BE2C (cell line): ENCODE measurements at regions not wholly inside any gene's neighbourhood (a gene's known extent, or its start where the extent isn't known, plus 50 kb on each side); places are given as distances from the start of the nearest gene placed in this dataset.

Experiments
- DNase-seq: peaks from one replicate; pipeline ENCODE4 v3.0.0-alpha.2; 2020
- H3K27me3 ChIP-seq: fragments of 250-450 bp; sonication (Bioruptor Pico); 2 replicates; pipeline ENCODE4 v1.5.1; 2020; ENCODE audit warnings: mild to moderate bottlenecking
- H3K36me3 ChIP-seq: fragments of 250-450 bp; sonication (Bioruptor Pico); 2 replicates; pipeline ENCODE4 v1.5.1; 2020; ENCODE audit warnings: mild to moderate bottlenecking
- H3K4me1 ChIP-seq: fragments of 250-450 bp; sonication (Bioruptor Pico); 2 replicates; pipeline ENCODE4 v1.5.1; 2020
- H3K4me3 ChIP-seq: 2 replicates; pipeline ENCODE4 v1.5.1; 2011; ENCODE audit warnings: low read depth, low read length
- H3K9me3 ChIP-seq: fragments of 250-450 bp; sonication (Bioruptor Pico); 2 replicates; pipeline ENCODE4 v1.5.1; 2020
- CTCF ChIP-seq: IDR thresholded peaks from 2 replicates; pipeline ENCODE4 v1.5.1; 2012; ENCODE audit warnings: mild to moderate bottlenecking, low read depth, low read length

GRCh38 chr4:160265014-160265413 is 1162.1 kb downstream of the RAPGEF2 start:
- no peak for DNase-seq
- H3K4me1 ChIP-seq: peaks cover 7% of the 10 kb centered on the region
- no peaks in the 10 kb centered on the region for H3K9me3 ChIP-seq
- H3K36me3 ChIP-seq: no peaks in the 10 kb centered on the region
- no peaks in the 10 kb centered on the region for H3K27me3 ChIP-seq
- no peak overlapping the region for H3K4me3 ChIP-seq
- no peak for TF ChIP-seq CTCF

- TF ChIP-seq CTCF: no peak
- Histone ChIP-seq H3K9me3 (no peaks in the 10 kb centered on the region), H3K27me3 (no peaks in the 10 kb centered on the region), H3K36me3 (no peaks in the 10 kb centered on the region), H3K4me3 (no peak overlapping the region), H3K4me1 (peaks cover 7% of the 10 kb centered on the region)
- no peak for DNase-seq
Measured at GRCh38 chr4:160265836-160266235, 1163.0 kb downstream of the RAPGEF2 start.

DNA sequence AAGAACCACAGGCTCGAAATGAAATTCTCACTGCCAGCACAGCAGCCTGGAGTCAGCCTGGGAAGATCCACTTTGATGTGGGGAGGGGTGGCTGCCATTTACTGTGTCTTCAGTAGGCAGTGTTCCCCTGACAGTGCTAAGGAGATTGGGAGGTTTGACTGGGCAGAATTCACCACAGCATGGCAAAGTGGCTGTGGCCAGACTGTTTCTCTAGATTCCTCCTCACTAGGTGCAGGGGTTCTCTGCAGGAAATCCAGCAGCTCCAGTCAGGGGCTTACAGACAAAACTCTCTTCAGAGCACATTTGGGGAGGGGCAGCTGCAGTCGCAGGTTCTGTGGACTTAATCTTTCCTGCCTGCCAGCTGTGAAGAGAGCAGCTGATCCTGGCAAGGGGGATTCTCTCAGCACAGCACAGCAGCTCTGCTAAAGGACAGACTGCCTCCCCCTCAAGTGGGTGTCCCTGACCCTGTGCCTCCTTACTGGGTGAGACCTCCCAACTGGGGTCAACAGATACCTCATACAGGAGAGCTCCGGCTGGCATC is 1174.0 kb downstream of the RAPGEF2 start:
- TF ChIP-seq CTCF: no peak
- Histone ChIP-seq H3K27me3 (no peaks in the 10 kb centered on the region), H3K36me3 (no peaks in the 10 kb centered on the region), H3K4me3 (no peak overlapping the region), H3K9me3 (no peaks in the 10 kb centered on the region; the same call in 1 of the 2 replicates), H3K4me1 (no peaks in the 10 kb centered on the region)
- no peak for DNase-seq

- DNase-seq: no peak
- no peaks in the 10 kb centered on the region for H3K27me3 ChIP-seq
- no peak overlapping the region for H3K4me3 ChIP-seq
- TF ChIP-seq CTCF: no peak
- no peaks in the 10 kb centered on the region for H3K9me3 ChIP-seq
- H3K4me1 ChIP-seq: peaks cover 6% of the 10 kb centered on the region; the same call in 1 of the 2 replicates
- no peaks in the 10 kb centered on the region for H3K36me3 ChIP-seq
Measured at GRCh38 chr4:160283081-160283480, 1180.2 kb downstream of the RAPGEF2 start.

GRCh38 chr4:160284516-160284915 is 1181.6 kb downstream of the RAPGEF2 start:
- Histone ChIP-seq H3K4me1 (peaks cover 6% of the 10 kb centered on the region; the same call in 1 of the 2 replicates), H3K27me3 (no peaks in the 10 kb centered on the region), H3K36me3 (no peaks in the 10 kb centered on the region), H3K9me3 (no peaks in the 10 kb centered on the region), H3K4me3 (no peak overlapping the region)
- no peak for TF ChIP-seq CTCF
- DNase-seq: no peak

DNA sequence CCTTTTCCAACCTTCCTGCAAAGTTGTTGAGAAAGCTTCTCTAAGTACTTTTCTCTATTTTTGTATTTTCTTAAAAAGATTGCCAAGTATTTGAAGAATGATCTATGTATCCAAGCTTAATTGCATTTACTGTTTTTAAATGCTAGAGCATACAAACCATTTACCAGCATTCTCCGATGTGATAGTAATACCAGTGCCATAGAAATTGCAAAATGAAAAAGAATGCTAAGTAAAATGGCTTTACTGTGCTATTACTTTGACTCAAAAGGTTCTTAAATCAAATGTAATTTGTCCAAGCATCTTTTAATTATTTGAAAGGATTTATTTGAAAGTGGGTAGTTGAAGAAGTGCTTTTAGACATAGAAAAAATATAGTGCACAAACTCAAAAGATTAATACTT is 1183.2 kb downstream of the RAPGEF2 start:
- Histone ChIP-seq H3K9me3 (no peaks in the 10 kb centered on the region), H3K4me1 (peaks cover 9% of the 10 kb centered on the region), H3K4me3 (no peak overlapping the region), H3K36me3 (no peaks in the 10 kb centered on the region), H3K27me3 (no peaks in the 10 kb centered on the region)
- DNase-seq: no peak
- TF ChIP-seq CTCF: no peak
